ENCODE measurements at regions not wholly inside any gene's neighbourhood (a gene's known extent, or its start where the extent isn't known, plus 50 kb on each side); places are given as distances from the start of the nearest gene placed in this dataset.

GRCh38 chr11:112469376-112469775, 208.7 kb upstream of the PLET1 start:
- no peak for ATAC-seq

- ATAC-seq = no peak
Measured at GRCh38 chr11:112470355-112470754, 209.7 kb upstream of the PLET1 start.

- ATAC-seq = no peak
Measured at GRCh38 chr11:112471731-112472130, 211.1 kb upstream of the PLET1 start.

- no peak for ATAC-seq
Measured at GRCh38 chr11:112477152-112477551, 216.5 kb upstream of the PLET1 start.

GRCh38 chr11:112477581-112478317, 217.1 kb upstream of the PLET1 start:
- ATAC-seq = no peak

- no peak for ATAC-seq
Measured at GRCh38 chr11:112478806-112479205, 218.1 kb upstream of the PLET1 start.

- ATAC-seq = no peak
Measured at GRCh38 chr11:112481431-112481830, 220.8 kb upstream of the PLET1 start.

GRCh38 chr11:112481893-112482292, 221.2 kb upstream of the PLET1 start:
- ATAC-seq = no peak

- ATAC-seq = no peak
Measured at GRCh38 chr11:112485280-112485679, 224.6 kb upstream of the PLET1 start.

GRCh38 chr11:112497826-112498225, 237.2 kb upstream of the PLET1 start:
- no peak for ATAC-seq

GRCh38 chr11:112498701-112499100, 238.0 kb upstream of the PLET1 start:
- ATAC-seq = no peak

- no peak for ATAC-seq
Measured at GRCh38 chr11:112499153-112499880, 238.7 kb upstream of the PLET1 start.

- no peak for ATAC-seq
Measured at GRCh38 chr11:112499881-112500204, 239.2 kb upstream of the PLET1 start.

GRCh38 chr11:112503410-112503809, 242.8 kb upstream of the PLET1 start:
- no peak for ATAC-seq

GRCh38 chr11:112504056-112504455, 243.4 kb upstream of the PLET1 start:
- no peak for ATAC-seq

- no peak for ATAC-seq
Measured at GRCh38 chr11:112506852-112507251, 246.2 kb upstream of the PLET1 start.

- no peak for ATAC-seq
Measured at GRCh38 chr11:112507281-112507680, 246.6 kb upstream of the PLET1 start.

- no peak for ATAC-seq
Measured at GRCh38 chr11:112508750-112509149, 248.1 kb upstream of the PLET1 start.

GRCh38 chr11:112509300-112509699, 248.6 kb upstream of the PLET1 start:
- ATAC-seq = no peak

- no peak for ATAC-seq
Measured at GRCh38 chr11:112511271-112511670, 250.6 kb upstream of the PLET1 start.

GRCh38 chr11:112511911-112512310, 251.3 kb upstream of the PLET1 start:
- ATAC-seq = no peak

GRCh38 chr11:112513417-112513816, 252.8 kb upstream of the PLET1 start:
- no peak for ATAC-seq

GRCh38 chr11:112514011-112514740, 253.5 kb upstream of the PLET1 start:
- ATAC-seq = no peak

GRCh38 chr11:112516261-112516660, 255.6 kb upstream of the PLET1 start:
- ATAC-seq = no peak
